H9 (cell line): ENCODE measurements at regions not wholly inside any gene's neighbourhood (a gene's known extent, or its start where the extent isn't known, plus 50 kb on each side); places are given as distances from the start of the nearest gene placed in this dataset.

ENCODE experiments used
- DNase-seq: peaks from one replicate; pipeline ENCODE4 v3.0.0-alpha.2; 2017
- H2AFZ ChIP-seq: one replicate; pipeline ENCODE4 v1.6.1; 2013; ENCODE audit warnings: mild to moderate bottlenecking, low read length, control low read depth, moderate library complexity
- H2AK5ac ChIP-seq: 2 replicates; pipeline ENCODE4 v1.6.1; 2013; ENCODE audit warnings: low read length, control low read depth, mixed read lengths; ENCODE audit not compliant: insufficient read length
- H2BK120ac ChIP-seq: one replicate; pipeline ENCODE4 v1.6.1; 2013; ENCODE audit warnings: low read depth, mild to moderate bottlenecking, low read length, control low read depth, inconsistent platforms; ENCODE audit not compliant: poor library complexity, severe bottlenecking
- H2BK12ac ChIP-seq: 2 replicates; pipeline ENCODE4 v1.6.1; 2013; ENCODE audit warnings: low read length, control low read depth, mixed read lengths, low read depth; ENCODE audit not compliant: insufficient read length
- H2BK15ac ChIP-seq: 2 replicates; pipeline ENCODE4 v1.6.1; 2013; ENCODE audit warnings: low read depth, low read length, control low read depth
- H2BK20ac ChIP-seq: one replicate; pipeline ENCODE4 v1.6.1; 2013; ENCODE audit warnings: low read depth, mild to moderate bottlenecking, low read length, control low read depth, inconsistent platforms; ENCODE audit not compliant: poor library complexity, severe bottlenecking
- H2BK5ac ChIP-seq: 2 replicates; pipeline ENCODE4 v1.6.1; 2013; ENCODE audit warnings: low read length, control low read depth, mixed read lengths; ENCODE audit not compliant: insufficient read length
- H3K14ac ChIP-seq: 2 replicates; pipeline ENCODE4 v1.6.1; 2013; ENCODE audit warnings: low read length, control low read depth; ENCODE audit not compliant: insufficient read depth
- H3K18ac ChIP-seq: 2 replicates; pipeline ENCODE4 v1.6.1; 2013; ENCODE audit warnings: low read depth, mild to moderate bottlenecking, mixed read lengths, low read length, control low read depth; ENCODE audit not compliant: insufficient read length
- H3K23ac ChIP-seq: 2 replicates; pipeline ENCODE4 v1.6.1; 2013; ENCODE audit warnings: low read length, control low read depth, mixed read lengths, low read depth; ENCODE audit not compliant: insufficient read length
- H3K23me2 ChIP-seq: 2 replicates; pipeline ENCODE4 v1.6.1; 2013; ENCODE audit warnings: low read depth, mild to moderate bottlenecking, mixed read lengths, low read length, control low read depth; ENCODE audit not compliant: insufficient read length, poor library complexity, severe bottlenecking
- H3K27ac ChIP-seq: 2 replicates; pipeline ENCODE4 v1.5.1; 2013; ENCODE audit warnings: low read length, control low read depth, mixed read lengths, low read depth; ENCODE audit not compliant: insufficient read length
- H3K27me3 ChIP-seq: 2 replicates; pipeline ENCODE4 v1.6.1; 2013; ENCODE audit warnings: low read length, control low read depth, inconsistent platforms; ENCODE audit not compliant: insufficient read depth
- H3K4ac ChIP-seq: 2 replicates; pipeline ENCODE4 v1.6.1; 2013; ENCODE audit warnings: low read depth, mild to moderate bottlenecking, control low read depth, inconsistent platforms, low read length, moderate library complexity
- H3K4me1 ChIP-seq: 2 replicates; pipeline ENCODE4 v1.6.1; 2013; ENCODE audit warnings: low read length, control low read depth, inconsistent platforms; ENCODE audit not compliant: insufficient read depth
- H3K4me2 ChIP-seq: 2 replicates; pipeline ENCODE4 v1.6.1; 2013; ENCODE audit warnings: low read length, control low read depth, mixed read lengths; ENCODE audit not compliant: insufficient read length, insufficient read depth
- H3K56ac ChIP-seq: 2 replicates; pipeline ENCODE4 v1.6.1; 2013; ENCODE audit warnings: low read depth, mild to moderate bottlenecking, mixed read lengths, low read length, control low read depth; ENCODE audit not compliant: insufficient read length
- H3K79me1 ChIP-seq: 2 replicates; pipeline ENCODE4 v1.6.1; 2013; ENCODE audit warnings: low read depth, mild to moderate bottlenecking, moderate library complexity, low read length, control low read depth, inconsistent platforms; ENCODE audit not compliant: insufficient read depth, poor library complexity, severe bottlenecking
- H3K79me2 ChIP-seq: 2 replicates; pipeline ENCODE4 v1.6.1; 2013; ENCODE audit warnings: low read length, control low read depth, inconsistent platforms; ENCODE audit not compliant: insufficient read depth
- H3K9ac ChIP-seq: 2 replicates; pipeline ENCODE4 v1.6.1; 2013; ENCODE audit warnings: low read length, control low read depth, mixed read lengths; ENCODE audit not compliant: insufficient read length; ENCODE audit errors: extremely low read depth
- H3K9me3 ChIP-seq: one replicate; pipeline ENCODE4 v1.6.1; 2013; ENCODE audit warnings: low read depth, low read length, inconsistent platforms; ENCODE audit not compliant: control insufficient read depth
- H3T11ph ChIP-seq: one replicate; pipeline ENCODE4 v1.6.1; 2013; ENCODE audit warnings: mild to moderate bottlenecking, low read length, control low read depth, inconsistent platforms
- H4K20me1 ChIP-seq: one replicate; pipeline ENCODE4 v1.6.1; 2013; ENCODE audit not compliant: control insufficient read depth, insufficient read length, insufficient read depth
- H4K5ac ChIP-seq: 2 replicates; pipeline ENCODE4 v1.6.1; 2013; ENCODE audit warnings: low read depth, mild to moderate bottlenecking, mixed read lengths, low read length, control low read depth; ENCODE audit not compliant: insufficient read length
- H4K8ac ChIP-seq: replicated peaks from 2 replicates; pipeline ENCODE4 v1.6.1; 2013; ENCODE audit warnings: low read length, control low read depth, mixed read lengths, low read depth; ENCODE audit not compliant: insufficient read length
- H4K91ac ChIP-seq: 2 replicates; pipeline ENCODE4 v1.6.1; 2013; ENCODE audit warnings: low read depth, mild to moderate bottlenecking, moderate library complexity, mixed read lengths, low read length, control low read depth; ENCODE audit not compliant: insufficient read length
- H3K27ac Mint-ChIP-seq, 3 experiments: 2 replicates in 2 of 3; 3 replicates in 1 of 3; pipeline ENCODE4 v1.8.0; 2020 to 2021; ENCODE audit warnings: mixed read lengths in 3 of 3, mild to moderate bottlenecking in 1 of 3, moderate library complexity in 1 of 3
- H3K27me3 Mint-ChIP-seq: 2 replicates; pipeline ENCODE4 v1.8.0; 2021; ENCODE audit warnings: low read depth, mild to moderate bottlenecking, moderate library complexity, mixed read lengths
- H3K36me3 Mint-ChIP-seq, 3 experiments: 2 replicates in 2 of 3; 3 replicates in 1 of 3; pipeline ENCODE4 v1.8.0; 2020 to 2021; ENCODE audit warnings: low read depth in 3 of 3, mixed read lengths in 3 of 3; ENCODE audit not compliant: insufficient read depth in 1 of 3
- H3K4me1 Mint-ChIP-seq, 2 experiments: 2 replicates each; pipeline ENCODE4 v1.8.0; 2020; ENCODE audit warnings: mixed read lengths in 2 of 2
- H3K4me3 Mint-ChIP-seq, 2 experiments: 2 replicates in 1 of 2; 3 replicates in 1 of 2; pipeline ENCODE4 v1.8.0; 2020 to 2021; ENCODE audit warnings: mild to moderate bottlenecking in 2 of 2, mixed read lengths in 2 of 2, moderate library complexity in 1 of 2
- H3K9me3 Mint-ChIP-seq, 2 experiments: 2 replicates in 1 of 2; 3 replicates in 1 of 2; pipeline ENCODE4 v1.8.0; 2020; ENCODE audit warnings: mild to moderate bottlenecking in 2 of 2, mixed read lengths in 2 of 2, moderate library complexity in 1 of 2
- CTCF ChIP-seq: fragments of 200-600 bp; sonication (generic); conservative IDR thresholded peaks from 3 replicates; pipeline ENCODE4 v1.8.0; 2021; ENCODE audit warnings: antibody characterized with exemption, mild to moderate bottlenecking
- WGBS: extraction: QIAGEN DNeasy Blood & Tissue Kit; methylation state at CpG from one replicate; pipeline ENCODE4 v1.1.7; 2013; ENCODE audit warnings: missing lambda C conversion rate, low lambda C conversion rate, mixed read lengths; ENCODE audit not compliant: insufficient read length; ENCODE audit errors: extremely low coverage; 5-methylcytosine and 5-hydroxymethylcytosine counted together

GRCh38 chr3:135362889-135363288 is 567.8 kb downstream of the EPHB1 start:
- Histone ChIP-seq H3K27me3 (no peaks in the 10 kb centered on the region), H2BK15ac (no peak overlapping the region), H3K9me3 (no peaks in the 10 kb centered on the region), H3K79me2 (no peaks in the 10 kb centered on the region), H3K56ac (no peak overlapping the region), H2BK12ac (no peak overlapping the region), H3K4ac (no peak overlapping the region), H2BK5ac (no peak overlapping the region), H3K4me1 (no peaks in the 10 kb centered on the region), H3K79me1 (no peaks in the 10 kb centered on the region), H3K27ac (no peak overlapping the region), H3K4me2 (no peak overlapping the region), H4K5ac (no peak overlapping the region), H3K9ac (no peak overlapping the region), H3K18ac (no peak overlapping the region), H3K23ac (no peak overlapping the region), H4K91ac (no peak overlapping the region), H3K23me2 (no peaks in the 10 kb centered on the region), H2AFZ (no peak overlapping the region), H2BK120ac (no peak overlapping the region), H2AK5ac (no peak overlapping the region), H3K14ac (no peak overlapping the region), H4K8ac (no peak overlapping the region), H4K20me1 (no peaks in the 10 kb centered on the region), H2BK20ac (no peak overlapping the region), H3T11ph (no peak overlapping the region)
- Mint-ChIP-seq H3K9me3 (no peaks in the 10 kb centered on the region), H3K4me3 (no peak overlapping the region), H3K27ac (no peak overlapping the region; a peak in 1 of 7 replicates), H3K27me3 (no peaks in the 10 kb centered on the region), H3K4me1 (peaks cover 5 to 19% of the 10 kb centered on the region in 2 experiments; a peak in 3 of 4 replicates), H3K36me3 (no peaks in the 10 kb centered on the region; a peak in 3 of 7 replicates)
- WGBS, result no CpG with 5 or more reads among the region's 3 CpGs
- DNase-seq, result no peak
- no peak for TF ChIP-seq CTCF
